NCI-H2107 treated with DMSO at 0.1 percent for 48 hours (cell line): ENCODE measurements at regions not wholly inside any gene's neighbourhood (a gene's known extent, or its start where the extent isn't known, plus 50 kb on each side); places are given as distances from the start of the nearest gene placed in this dataset.
"Not testable (repeated sequence)": the region's sequence is repeated elsewhere in the genome, so short reads cannot be mapped to it uniquely, and the experiment has no call there.

ENCODE experiments used
- DNase-seq: peaks from one replicate; lab custom pipeline; 2025; ENCODE audit not compliant: unreplicated experiment; lab: John Stamatoyannopoulos, UW

DNA sequence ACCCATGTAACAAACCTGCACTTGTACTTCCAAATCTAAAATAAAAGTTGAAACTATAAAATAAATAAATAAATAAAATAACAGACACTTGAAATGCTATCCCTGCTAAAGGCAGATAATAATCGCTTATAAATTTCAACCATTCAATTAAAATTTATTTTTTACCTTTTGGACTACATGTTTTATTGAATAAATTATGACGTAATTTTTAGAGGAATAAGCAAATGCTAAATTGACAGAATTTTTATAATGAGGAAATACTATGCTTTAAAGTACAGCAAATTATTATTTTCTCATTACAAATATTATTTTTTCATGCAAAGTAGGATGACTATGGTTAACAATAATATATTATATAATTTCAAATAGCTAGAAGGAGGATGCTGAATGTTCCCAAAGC lies 658.6 kb upstream of the LMO3 start:
- no peak for DNase-seq

- DNase-seq: no peak
Measured at GRCh38 chr12:17239874-17240273, 633.9 kb upstream of the LMO3 start.

DNA sequence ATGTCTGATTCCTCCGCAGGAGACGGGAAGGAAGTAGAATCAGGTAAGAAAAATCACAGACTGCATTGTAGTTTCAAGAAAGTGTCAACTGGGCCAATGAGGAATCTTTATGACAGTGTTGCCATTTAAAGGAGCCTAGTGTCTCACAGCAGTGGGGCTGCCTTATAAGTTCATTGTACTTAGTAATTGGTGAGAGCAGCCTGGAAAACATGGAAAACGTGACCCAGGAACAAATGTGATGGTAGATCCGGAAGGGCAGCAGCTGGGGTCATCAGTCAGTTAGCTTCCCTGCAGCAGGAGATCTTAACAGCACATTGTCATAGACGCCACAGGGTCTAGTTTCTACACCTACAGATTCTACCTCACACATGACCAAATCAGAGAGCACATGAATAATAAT lies 630.0 kb upstream of the LMO3 start:
- no peak for DNase-seq

DNA sequence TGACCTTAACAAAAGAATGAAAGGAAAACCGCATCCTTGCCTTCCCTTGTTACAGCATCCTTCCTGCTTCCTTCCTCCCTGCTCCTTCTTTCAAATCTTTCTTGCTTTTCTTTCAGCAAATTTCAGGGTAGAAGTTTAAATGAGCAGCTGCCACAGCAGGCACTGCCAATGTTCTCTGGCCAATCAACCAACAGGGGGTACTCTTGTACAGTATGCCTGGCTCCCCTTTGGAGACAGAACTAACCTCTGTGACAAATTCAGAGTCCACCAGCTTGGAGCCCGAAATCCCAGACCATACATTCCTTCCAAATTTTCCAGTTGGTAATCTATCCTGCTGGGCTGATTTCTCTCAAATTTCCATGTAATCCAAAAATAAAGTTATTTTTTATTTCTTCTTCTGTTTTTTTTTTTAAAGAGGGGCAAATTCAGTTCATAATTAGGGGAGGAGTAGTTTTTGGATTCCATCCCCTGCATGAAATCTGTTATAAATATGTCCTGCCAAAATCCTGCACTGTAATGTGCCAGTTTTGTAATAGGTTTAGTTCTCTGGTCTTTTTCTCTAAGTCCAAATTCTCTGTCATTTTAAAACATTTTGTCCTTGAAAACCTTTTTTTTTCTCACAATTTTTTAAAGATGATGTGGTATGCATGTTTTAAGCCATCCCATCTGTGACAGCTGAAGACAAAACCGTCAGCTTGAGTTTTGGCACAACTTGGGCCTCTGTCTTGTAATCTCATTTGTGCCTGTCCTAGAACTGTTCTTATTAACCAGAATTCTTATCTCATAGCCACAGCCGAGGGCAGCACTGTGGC lies 610.0 kb upstream of the LMO3 start:
- DNase-seq: no peak

DNA sequence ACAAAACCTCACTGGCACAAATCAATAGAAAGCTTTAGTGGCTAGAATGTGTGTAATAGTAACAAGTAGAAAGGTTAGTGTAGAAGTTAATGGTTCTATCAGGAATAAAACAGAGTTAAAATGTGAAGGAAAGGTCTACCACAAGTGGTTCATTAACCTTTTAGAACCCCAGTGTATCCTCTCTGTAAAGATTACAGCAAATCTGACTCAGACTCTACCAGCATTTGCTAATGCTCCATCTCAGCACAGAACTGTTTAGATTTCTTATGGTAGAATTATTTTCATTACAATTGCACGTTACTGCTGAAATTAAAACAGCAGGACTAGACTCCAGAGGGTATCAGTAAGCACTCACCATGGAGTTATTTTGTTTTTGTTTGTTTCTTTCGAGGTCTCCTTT lies 609.0 kb upstream of the LMO3 start:
- no peak for DNase-seq

DNA sequence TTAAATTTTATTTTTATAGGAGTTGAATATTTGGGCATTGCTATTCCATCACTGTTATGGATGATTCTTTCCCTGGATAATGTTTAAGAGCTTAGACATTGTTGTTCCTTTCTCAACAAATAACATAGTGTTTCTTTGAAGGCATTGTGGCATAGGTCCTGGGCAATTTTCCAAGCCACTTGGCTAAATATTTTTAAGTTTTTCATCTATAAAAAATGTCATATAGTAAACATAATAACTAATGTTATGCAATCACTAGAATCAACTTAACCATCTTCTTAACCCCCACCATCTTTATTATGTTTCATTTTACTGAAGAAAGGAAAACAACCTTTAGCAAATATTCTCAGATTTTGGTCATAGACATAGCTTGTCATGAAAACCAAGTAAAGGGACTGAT lies 600.6 kb upstream of the LMO3 start:
- no peak for DNase-seq

- no peak for DNase-seq
Measured at GRCh38 chr12:17204289-17205054, 598.5 kb upstream of the LMO3 start.

- no peak for DNase-seq
Measured at GRCh38 chr12:17203497-17203896, 597.5 kb upstream of the LMO3 start.

DNA sequence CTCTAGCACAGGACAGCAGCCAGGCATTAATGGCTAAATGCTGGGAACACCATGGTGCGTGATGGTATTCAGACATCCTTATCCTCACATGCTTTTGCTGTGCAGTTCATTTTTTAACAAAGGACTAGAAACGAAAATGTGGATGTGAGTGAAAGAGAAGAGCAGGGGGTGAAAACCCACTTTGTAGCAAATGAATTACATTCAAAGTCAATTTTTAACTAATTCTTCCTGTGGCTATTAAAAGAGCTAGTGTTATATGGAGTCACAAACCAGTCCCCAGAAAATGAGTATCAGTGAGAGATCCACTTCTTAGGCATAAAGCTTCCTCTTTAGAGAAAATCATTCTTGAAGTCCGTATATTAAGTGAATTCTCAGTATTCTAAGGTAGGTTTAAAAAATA lies 592.0 kb upstream of the LMO3 start:
- DNase-seq: no peak

DNA sequence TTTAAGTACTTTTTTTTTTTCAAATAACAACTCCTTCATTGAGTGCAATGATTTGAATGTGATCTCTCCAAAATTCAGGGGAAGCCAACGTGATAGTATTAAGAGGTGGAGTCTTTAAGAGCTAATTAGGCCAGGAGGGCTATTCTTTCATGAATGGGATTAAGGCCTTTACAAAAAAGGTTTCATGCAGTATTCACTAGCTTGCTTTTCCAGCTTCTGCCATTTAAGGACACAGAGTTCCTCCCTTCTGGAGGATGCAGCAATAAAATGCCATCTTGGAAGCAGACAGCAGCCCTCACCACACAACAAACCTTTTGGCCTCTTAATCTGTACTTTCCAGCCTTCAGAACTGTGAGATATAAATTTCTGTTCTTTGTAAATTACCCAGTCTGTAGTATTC lies 586.8 kb upstream of the LMO3 start:
- no peak for DNase-seq

DNA sequence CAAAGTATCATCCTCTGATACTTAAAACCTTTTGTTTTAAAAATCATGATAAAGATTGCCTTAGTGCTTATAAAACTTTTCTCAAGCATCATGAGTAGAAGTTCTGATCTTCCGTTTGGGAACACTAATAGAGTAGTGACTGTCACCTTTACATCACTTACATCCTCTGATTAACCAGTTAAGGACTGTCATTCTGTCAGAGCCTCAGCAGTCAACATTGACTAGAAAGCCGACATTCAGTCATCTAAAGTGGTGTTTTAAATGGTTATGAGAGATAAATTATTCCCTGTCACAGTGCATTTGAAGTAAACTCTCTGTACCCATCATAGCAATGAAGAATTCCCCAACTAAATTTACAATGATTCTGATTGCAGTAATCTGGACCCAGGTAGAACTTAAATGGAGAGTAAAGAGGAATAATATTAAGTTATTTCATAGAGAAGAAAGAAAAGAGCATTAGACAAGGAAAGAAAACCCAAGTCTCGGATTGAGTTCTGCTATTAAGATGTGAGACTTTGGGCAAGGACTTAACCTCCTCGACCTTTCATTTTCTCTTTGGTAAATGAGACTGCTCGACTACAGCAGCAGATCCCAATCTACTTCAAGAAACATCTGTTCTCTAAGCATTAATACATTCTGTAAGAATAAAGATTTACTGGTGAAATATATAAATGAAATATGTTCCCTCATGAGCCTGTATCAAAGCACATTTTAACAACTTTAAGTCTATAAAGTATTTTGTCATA lies 563.9 kb upstream of the LMO3 start:
- DNase-seq: no peak

DNA sequence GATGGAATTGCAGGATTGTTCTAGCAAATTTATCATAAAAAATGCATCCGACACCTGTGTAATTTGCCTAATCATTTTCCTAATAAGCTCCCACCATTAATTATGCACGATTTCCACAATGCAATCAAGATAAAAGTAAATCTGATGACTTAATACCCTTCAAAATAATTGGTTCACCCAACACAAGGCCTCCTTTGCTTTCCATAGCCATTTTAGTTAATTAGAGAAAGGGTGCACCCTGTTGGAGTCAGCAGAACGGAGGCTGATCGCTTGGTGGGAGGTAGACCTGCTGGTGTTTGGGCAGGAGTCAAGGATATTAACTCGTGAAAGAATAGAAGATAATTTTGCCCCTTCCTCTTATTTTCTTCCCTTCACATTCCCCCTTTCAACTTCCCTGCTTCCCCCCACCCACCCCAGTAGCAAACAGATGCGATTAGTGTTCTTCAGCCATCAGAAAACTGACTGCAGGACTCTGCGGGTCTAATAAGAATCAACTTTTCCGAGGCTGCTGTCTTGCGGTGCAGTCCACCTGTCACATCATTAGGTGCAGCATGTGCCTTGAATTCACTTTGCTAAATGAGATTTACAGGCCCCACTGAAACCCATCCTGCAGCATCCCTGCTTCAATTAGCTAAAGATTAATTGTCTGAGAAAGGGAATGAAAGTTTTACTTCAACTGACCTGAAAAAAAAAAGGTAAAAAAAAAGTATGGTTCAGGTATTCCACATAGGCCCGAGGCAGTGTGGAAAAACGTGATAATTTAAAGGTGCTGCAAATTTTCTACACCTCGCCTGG lies 553.7 kb upstream of the LMO3 start:
- DNase-seq: no peak

- no peak for DNase-seq
Measured at GRCh38 chr12:17158201-17158600, 552.2 kb upstream of the LMO3 start.

DNA sequence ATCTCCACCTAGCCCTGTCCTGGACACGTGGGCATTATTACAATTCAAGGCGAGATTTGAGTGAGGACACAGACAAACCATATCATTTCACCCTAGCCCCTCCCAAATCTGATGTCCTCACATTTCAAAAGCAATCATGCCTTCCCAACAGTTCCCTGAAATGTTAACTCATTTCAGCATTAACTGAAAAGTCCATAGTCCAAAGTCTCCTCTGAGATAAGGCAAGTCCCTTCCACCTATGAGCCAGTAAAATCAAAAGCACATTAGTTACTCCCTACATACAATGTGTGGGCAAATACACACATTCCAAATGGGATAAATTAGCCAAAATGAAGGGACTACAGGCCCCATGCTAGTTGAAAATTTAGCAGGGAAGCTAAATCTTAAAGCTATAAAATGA lies 546.0 kb upstream of the LMO3 start:
- no peak for DNase-seq

DNA sequence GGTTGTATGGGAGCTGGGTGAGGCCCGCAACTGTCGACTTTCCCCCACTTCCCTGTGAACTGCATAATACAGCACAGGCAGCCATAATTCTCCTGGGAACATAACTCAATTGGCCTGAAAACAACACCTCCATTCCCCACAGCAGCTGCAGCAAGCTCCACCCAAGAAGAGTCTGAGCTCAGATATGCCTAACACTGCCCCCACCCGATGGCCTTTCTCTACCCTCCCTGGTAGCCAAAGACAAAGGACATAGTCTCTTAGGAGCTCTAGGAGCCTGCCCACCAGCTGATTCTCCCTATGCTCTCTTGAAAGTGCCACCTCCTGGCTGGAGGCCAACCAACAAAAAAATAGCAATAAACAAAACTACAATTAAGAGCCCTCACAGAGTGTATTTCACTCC lies 542.7 kb upstream of the LMO3 start:
- peak; percentile 83 for DNase-seq

GRCh38 chr12:17142856-17143255 lies 536.9 kb upstream of the LMO3 start:
- no peak for DNase-seq

GRCh38 chr12:17139931-17140330 lies 534.0 kb upstream of the LMO3 start:
- no peak for DNase-seq

- no peak for DNase-seq
Measured at GRCh38 chr12:17137396-17137795, 531.4 kb upstream of the LMO3 start.

DNA sequence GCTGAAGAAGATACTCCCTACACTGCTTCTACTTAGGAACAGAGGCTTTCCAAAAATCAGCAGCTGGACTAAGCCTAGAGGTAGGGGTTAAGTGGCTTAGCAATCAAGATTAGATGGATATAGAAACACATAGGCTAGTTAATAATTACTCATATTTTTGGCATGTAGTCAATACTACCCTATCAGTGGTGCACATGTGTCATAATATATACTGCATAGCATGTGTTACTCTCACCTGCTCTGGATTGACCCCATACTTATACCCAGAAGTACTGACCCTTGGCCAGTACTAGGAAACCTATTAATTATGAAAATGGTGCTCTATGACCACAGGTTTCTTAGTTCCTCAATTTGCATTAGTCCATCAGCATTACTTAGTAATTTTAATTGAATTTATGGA lies 528.4 kb upstream of the LMO3 start:
- no peak for DNase-seq

DNA sequence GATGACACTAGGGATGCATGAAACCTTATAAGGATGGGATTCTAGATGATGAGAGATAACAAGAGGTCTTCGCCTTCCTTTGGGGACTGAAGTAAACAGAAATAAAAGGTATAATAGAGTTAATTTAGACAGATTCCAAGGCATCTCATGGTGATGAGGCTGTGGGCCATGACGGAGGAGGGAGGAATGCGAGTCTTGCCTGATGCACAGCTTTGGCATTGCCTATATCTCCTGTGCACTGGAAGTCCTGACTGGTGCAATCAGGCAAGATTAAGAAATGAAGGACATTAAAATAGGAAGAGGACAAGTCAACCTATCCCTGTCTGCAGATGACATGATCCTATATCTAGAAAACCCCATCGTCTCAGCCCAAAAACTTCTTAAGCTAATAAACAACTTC lies 526.4 kb upstream of the LMO3 start:
- no peak for DNase-seq

DNA sequence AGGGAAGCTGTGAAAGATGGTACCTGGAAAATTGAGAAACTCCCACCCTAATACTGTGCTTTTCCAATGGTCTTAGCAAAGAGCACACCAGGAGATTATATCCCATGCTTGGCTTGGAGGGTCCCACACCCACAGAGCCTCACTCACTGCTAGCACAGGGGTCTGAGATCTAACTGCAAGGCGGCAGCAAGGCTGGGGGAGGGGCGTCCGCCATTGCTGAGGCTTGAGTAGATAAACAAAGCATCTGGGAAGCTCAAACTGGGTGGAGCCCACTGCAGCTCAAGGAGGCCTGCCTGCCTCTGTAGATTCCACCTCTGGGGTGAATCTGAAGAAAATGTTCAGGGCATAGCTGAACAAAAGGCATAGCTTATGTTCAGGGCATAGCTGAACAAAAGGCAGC lies 510.6 kb upstream of the LMO3 start:
- not testable (repeated sequence) for DNase-seq
